Limb (tissue), 2 donors: ENCODE measurements at regions not wholly inside any gene's neighbourhood (a gene's known extent, or its start where the extent isn't known, plus 50 kb on each side); places are given as distances from the start of the nearest gene placed in this dataset.
"Not testable (repeated sequence)": the region's sequence is repeated elsewhere in the genome, so short reads cannot be mapped to it uniquely, and the experiment has no call there.

Source experiments
- DNase-seq, 2 donors: peaks; one replicate each; pipeline ENCODE4 v3.0.0-alpha.2; 2016; ENCODE audit errors: extremely low spot score in 2 of 2

GRCh38 chr1:191714845-191715244, 443.4 kb upstream of the RGS18 start:
- no peak for DNase-seq

GRCh38 chr1:191729742-191730141, 428.5 kb upstream of the RGS18 start:
- DNase-seq, result no peak

- not testable (repeated sequence) for DNase-seq
Measured at GRCh38 chr1:191731608-191732302, 426.5 kb upstream of the RGS18 start.

- no peak for DNase-seq
Measured at GRCh38 chr1:191734321-191734720, 423.9 kb upstream of the RGS18 start.

GRCh38 chr1:191739544-191739943, 418.7 kb upstream of the RGS18 start:
- DNase-seq, result no peak

- no peak for DNase-seq
Measured at GRCh38 chr1:191752342-191752741, 405.9 kb upstream of the RGS18 start.

- DNase-seq, result no peak
Measured at GRCh38 chr1:191760016-191760415, 398.2 kb upstream of the RGS18 start.

GRCh38 chr1:191788551-191788950, 369.7 kb upstream of the RGS18 start:
- no peak for DNase-seq

- no peak for DNase-seq
Measured at GRCh38 chr1:191798178-191798577, 360.1 kb upstream of the RGS18 start.

GRCh38 chr1:191804311-191804710, 354.0 kb upstream of the RGS18 start:
- DNase-seq, result peak in 1 of 2 donors; percentile 14

- DNase-seq, result not testable (repeated sequence)
Measured at GRCh38 chr1:191813593-191813992, 344.7 kb upstream of the RGS18 start.

GRCh38 chr1:191818198-191818597, 340.1 kb upstream of the RGS18 start:
- no peak for DNase-seq

- DNase-seq, result no peak
Measured at GRCh38 chr1:191831572-191831971, 326.7 kb upstream of the RGS18 start.

- DNase-seq, result no peak
Measured at GRCh38 chr1:191839891-191840290, 318.4 kb upstream of the RGS18 start.

GRCh38 chr1:191851799-191852595, 306.3 kb upstream of the RGS18 start:
- no peak for DNase-seq

- no peak for DNase-seq
Measured at GRCh38 chr1:191852907-191853306, 305.4 kb upstream of the RGS18 start.

GRCh38 chr1:191857600-191857999, 300.7 kb upstream of the RGS18 start:
- no peak for DNase-seq

- DNase-seq, result no peak
Measured at GRCh38 chr1:191865479-191865878, 292.8 kb upstream of the RGS18 start.

GRCh38 chr1:191866155-191866554, 292.1 kb upstream of the RGS18 start:
- DNase-seq, result no peak

- DNase-seq, result no peak
Measured at GRCh38 chr1:191869790-191870312, 288.4 kb upstream of the RGS18 start.

- DNase-seq, result no peak
Measured at GRCh38 chr1:191870490-191870889, 287.8 kb upstream of the RGS18 start.

- DNase-seq, result no peak
Measured at GRCh38 chr1:191875994-191876393, 282.3 kb upstream of the RGS18 start.

GRCh38 chr1:191876631-191877030, 281.6 kb upstream of the RGS18 start:
- no peak for DNase-seq
